Activated CD4-positive, CD25-positive, alpha-beta regulatory T cell treated with anti-CD3 and anti-CD28 coated beads, Interleukin-2, amount 50 U/mL, for 16 hours (primary cell): ENCODE measurements at regions not wholly inside any gene's neighbourhood (a gene's known extent, or its start where the extent isn't known, plus 50 kb on each side); places are given as distances from the start of the nearest gene placed in this dataset.
"Not testable (repeated sequence)": the region's sequence is repeated elsewhere in the genome, so short reads cannot be mapped to it uniquely, and the experiment has no call there.

Experiments used
- DNase-seq: peaks from one replicate; pipeline ENCODE4 v3.0.0-alpha.2; 2020; ENCODE audit warnings: low read depth, low spot score

DNA sequence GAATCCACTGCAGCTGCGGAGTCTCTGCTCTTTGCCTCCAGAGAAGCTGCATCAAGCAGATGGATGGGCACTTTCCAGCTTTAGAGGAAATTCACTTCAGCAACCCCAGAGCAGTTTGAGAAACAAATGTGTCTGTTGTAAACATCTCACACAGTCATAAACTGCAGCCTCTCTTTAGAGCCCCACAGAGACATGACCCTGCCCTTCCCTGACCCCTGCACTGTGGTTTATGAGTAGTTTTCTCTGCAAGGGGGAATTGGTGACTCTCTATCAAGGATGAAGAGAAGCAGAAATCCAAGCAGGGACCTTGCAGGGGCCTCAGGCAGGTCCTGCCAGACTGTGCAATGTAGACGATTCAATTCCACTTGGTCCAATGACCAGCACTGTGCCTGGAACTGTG is 160.2 kb downstream of the SH2D4B start:
- DNase-seq, result no peak

- peak; percentile 39 for DNase-seq
These were observed 161.9 kb downstream of the SH2D4B start for GRCh38 chr10:80699602-80700039.

- no peak for DNase-seq
These were observed 162.6 kb downstream of the SH2D4B start for GRCh38 chr10:80700252-80700651.

- no peak for DNase-seq
These were observed 163.2 kb downstream of the SH2D4B start for GRCh38 chr10:80700760-80701444.

DNA sequence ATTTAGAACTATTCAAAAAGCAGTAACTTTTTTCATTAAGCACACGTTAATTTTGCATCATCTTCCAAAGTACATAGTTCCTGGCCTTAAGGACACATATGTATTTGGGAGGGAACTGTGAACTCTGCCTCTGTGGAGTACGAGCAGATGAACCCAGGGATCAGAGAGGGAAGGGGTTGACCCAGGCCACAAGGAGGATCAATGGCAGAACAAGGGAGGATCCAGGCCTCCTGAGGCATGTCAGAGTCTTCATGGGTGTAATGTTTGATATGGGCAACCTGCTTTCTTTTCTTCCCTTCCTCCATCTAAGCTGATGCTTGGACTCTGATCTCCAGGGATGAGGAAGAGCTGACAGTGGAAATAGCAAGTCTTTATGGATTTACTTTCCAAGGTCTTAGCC is 164.0 kb downstream of the SH2D4B start:
- no peak for DNase-seq

- DNase-seq, result no peak
These were observed 164.4 kb downstream of the SH2D4B start for GRCh38 chr10:80702143-80702542.

DNA sequence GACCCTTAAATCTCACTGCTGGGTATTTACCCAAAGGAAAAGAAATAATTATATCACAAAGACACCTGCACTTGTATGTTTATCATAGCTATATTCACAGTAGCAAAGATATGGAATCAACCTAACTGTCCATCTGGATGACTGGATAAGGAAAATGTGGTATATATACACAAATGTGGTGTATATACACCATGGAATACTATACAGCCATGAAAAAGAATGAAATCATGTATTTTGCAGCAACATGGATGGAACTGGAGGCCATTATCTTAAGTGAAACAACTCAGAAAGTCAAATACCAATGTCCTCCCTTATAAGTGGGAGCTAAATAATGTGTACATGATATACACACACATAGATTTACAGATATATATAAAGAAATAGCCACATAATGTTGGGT is 168.2 kb downstream of the SH2D4B start:
- no peak for DNase-seq

- no peak for DNase-seq
These were observed 170.5 kb downstream of the SH2D4B start for GRCh38 chr10:80708185-80708584.

- no peak for DNase-seq
These were observed 171.1 kb downstream of the SH2D4B start for GRCh38 chr10:80708808-80709207.

DNA sequence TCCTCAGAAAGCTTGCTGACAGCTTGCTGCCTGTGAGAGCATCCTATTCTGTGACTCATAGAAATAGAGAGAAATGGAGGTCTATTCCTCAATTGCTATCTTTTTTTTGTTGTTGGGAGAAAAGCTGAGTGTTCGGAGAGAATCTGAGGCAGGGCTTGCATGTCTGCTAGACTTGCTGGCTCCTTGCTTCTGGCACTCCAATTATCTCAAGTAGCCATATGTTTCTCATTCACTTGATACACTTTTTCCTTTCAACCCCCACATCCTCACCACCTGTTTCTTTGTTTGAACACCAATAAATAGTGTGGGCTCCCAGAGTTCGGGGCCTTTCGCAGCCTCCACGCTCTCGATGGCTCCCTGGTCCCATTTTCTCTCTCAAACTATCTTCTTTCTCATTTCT is 172.2 kb downstream of the SH2D4B start:
- DNase-seq, result no peak

DNA sequence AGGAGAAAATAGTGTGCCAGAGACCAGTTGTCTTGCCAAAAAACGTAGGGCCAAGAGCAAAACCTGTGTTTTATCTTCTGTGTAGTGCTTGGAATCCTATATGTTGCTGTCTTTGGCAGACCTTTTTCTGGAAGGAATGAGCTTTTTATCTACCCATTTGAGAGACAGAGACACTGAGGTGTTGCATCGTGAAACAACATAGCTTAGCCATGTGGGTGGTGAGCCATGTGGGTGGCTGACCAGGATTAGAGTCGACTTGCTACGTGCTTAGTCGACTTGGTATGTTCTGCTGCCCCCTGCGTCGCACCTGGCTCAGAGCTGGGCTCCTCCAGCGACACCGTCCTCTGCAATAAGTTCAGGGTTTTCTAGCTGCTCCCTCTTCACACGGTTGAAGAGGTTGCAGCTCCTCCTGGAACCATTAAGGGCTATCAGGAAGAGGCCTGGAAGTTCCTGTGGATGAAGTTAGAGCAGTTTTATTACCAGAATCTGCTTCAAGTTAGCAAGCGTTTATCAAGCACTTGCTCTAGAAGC is 175.8 kb downstream of the SH2D4B start:
- no peak for DNase-seq

GRCh38 chr10:80714566-80714965 is 176.9 kb downstream of the SH2D4B start:
- no peak for DNase-seq

DNA sequence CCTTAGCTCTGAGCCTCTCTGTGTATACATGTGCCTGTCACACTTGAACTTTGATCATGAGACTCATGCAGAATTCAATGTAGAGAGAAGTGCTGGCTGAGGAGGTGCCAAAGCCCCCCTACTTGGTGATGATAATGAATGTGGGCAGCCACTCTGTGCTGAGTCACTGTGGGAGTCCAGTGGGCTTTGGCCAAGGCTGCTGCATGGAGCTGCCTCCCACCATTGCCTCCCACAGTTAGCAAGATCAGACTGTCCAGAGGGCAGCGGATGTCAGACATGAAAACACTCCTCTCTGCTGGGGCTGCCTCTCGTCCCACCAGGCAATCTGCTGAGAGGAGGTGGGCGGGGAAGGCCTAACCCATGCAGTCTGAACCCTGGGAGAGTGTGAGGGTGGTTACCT is 180.3 kb downstream of the SH2D4B start:
- no peak for DNase-seq

DNA sequence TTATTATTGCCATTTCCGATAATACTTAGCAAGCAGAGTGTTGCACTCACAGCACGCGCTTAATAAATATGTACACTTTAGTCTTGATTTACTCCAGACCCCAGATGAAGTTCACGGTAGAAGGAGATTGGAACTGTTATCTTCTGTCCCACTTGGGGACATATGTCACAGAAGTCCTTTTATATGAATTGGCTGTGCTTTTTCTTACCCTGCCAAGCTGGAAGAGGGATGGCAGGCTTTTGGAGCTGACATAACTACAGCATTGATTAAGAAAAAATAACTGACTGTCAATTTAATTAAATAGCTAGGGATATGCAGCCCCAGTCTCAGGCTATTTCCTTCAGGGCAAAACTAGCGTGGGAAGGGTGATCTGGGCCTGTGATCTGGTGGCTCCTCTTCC is 182.2 kb downstream of the SH2D4B start:
- no peak for DNase-seq

DNA sequence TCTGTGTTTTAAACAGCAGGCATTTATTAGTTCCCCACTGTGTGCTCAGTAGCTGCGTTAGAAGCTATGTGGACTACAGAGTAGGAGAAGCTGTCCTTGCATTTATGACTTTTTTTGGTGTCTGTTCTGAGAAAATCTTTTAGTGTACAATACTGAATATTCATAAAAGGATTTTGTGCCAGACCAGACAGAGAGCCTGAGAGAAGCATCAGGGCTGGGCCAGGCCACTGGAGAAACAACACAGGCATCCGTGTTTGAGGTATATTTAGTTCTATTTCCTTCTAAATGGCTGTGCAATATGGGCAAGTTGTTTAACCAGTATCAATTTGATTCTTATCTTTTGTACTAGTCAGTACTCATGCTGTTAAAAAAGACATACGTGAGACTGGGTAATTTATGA is 182.8 kb downstream of the SH2D4B start:
- no peak for DNase-seq

- not testable (repeated sequence) for DNase-seq
These were observed 190.7 kb downstream of the SH2D4B start for GRCh38 chr10:80728354-80728753.

DNA sequence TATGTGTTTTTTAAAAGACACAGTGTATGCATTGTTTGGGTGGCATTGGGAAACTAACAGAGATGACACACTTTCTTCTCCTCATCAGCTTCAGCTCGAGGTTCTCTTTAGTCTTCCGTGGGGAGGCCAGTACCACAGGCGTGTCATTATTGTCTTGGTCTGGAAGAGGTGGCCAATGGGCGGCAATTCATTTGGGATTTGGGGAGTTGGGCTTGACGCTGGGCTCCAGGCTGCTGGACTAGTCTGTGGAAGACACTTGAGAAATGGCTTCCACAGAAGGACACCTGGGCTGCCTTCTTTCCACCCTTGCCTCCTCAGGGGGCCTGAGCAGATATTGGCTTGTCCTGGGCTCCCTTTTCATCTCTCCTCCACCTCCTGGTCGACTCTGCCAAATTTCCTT is 192.2 kb downstream of the SH2D4B start:
- DNase-seq, result no peak

DNA sequence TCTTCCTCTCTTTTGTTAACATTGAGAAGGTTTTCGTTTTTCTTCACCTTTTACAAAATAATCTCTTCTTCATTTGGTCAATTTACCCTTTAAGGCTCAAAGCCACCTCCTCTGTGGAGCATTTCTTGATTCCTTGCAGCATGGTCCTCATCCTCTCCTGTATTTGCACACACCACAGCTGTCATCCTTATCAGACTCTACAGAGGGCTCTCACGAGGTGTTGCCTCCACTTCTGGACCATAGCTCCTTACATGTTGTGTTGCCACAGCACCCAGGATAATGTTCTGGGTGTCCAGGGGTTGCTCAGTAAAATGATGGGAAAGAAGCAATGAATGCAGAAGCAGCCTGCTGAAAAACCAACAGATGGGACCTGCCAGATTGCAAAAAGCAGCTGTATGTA is 192.8 kb downstream of the SH2D4B start:
- DNase-seq, result no peak

- DNase-seq, result no peak
These were observed 196.9 kb downstream of the SH2D4B start for GRCh38 chr10:80734589-80734988.

GRCh38 chr10:80737209-80737608 is 199.5 kb downstream of the SH2D4B start:
- DNase-seq, result no peak

DNA sequence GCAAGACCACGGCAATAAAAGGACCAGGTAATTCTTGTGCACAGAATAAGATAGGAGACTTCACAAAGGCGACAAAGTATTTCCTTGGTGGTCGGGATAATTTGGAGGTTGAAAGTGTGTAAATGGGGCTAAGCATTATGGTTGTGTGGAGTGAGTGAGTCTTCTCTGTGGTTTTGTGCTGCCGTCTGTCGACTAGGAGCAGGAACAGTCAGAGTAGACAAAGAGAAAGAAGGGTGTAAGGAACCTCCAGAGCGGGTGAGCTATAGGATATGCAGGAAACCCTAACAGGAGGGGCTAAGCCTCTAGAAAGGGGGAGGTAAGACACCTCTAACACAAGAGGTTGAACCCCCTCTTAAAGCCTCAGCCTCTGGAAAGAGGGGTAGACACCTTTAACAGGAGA is 201.6 kb downstream of the SH2D4B start:
- DNase-seq, result no peak

- DNase-seq, result no peak
These were observed 202.4 kb downstream of the SH2D4B start for GRCh38 chr10:80739963-80740715.

- DNase-seq, result no peak
These were observed 203.6 kb downstream of the SH2D4B start for GRCh38 chr10:80741278-80741677.
